H1 (cell line): ENCODE measurements at regions not wholly inside any gene's neighbourhood (a gene's known extent, or its start where the extent isn't known, plus 50 kb on each side); places are given as distances from the start of the nearest gene placed in this dataset.

Experiments used
- POLR2A ChIP-seq, 2 experiments: IDR thresholded peaks; 1 replicate in 1 of 2; 2 replicates in 1 of 2; pipeline ENCODE4 v1.6.1; 2011; ENCODE audit warnings: low read depth in 2 of 2, low read length in 2 of 2, mild to moderate bottlenecking in 2 of 2; ENCODE audit errors: control extremely low read depth in 1 of 2
- SIX5 ChIP-seq: IDR thresholded peaks from 2 replicates; pipeline ENCODE4 v1.6.1; 2011; ENCODE audit warnings: mild to moderate bottlenecking, low read depth, low read length
- TAF7 ChIP-seq: optimal IDR thresholded peaks from 2 replicates; pipeline ENCODE3; 2011; ENCODE audit warnings: low read depth, mild to moderate bottlenecking, inconsistent platforms, low read length, moderate library complexity, borderline replicate concordance
- TBP ChIP-seq: IDR thresholded peaks from 2 replicates; pipeline ENCODE4 v1.6.1; 2011; ENCODE audit warnings: low read depth, low read length, improper control_type of control experiment
- TF ChIP-seq, protein P1 (sequence below): fragments of 300-600 bp; sonication (generic); IDR thresholded peaks from 2 replicates; pipeline ENCODE4 v1.7.1; 2012; ENCODE audit warnings: low read length, moderate library complexity, mild to moderate bottlenecking, inconsistent platforms; ENCODE audit not compliant: insufficient replicate concordance

DNA sequence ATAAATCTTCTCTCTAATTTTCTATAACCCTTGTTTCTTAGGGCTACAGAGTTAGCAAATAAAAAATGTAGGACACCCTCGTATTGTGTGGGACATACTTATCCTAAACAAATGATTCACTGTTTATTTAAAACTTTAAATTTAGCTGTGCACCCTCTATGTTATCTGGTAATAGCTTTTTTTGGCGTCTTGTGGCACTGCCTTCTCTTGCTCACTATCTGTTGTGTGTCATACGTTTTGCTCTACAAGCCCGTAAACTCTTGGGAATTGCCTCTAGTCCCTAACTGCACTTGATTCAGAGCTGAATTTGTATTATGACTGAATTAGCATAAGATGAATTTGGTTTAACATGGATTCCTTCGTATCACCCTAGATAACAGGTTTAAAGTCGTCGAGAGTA, 144.3 kb upstream of the MYOCD start (continued):
- TF ChIP-seq, protein P1, sequence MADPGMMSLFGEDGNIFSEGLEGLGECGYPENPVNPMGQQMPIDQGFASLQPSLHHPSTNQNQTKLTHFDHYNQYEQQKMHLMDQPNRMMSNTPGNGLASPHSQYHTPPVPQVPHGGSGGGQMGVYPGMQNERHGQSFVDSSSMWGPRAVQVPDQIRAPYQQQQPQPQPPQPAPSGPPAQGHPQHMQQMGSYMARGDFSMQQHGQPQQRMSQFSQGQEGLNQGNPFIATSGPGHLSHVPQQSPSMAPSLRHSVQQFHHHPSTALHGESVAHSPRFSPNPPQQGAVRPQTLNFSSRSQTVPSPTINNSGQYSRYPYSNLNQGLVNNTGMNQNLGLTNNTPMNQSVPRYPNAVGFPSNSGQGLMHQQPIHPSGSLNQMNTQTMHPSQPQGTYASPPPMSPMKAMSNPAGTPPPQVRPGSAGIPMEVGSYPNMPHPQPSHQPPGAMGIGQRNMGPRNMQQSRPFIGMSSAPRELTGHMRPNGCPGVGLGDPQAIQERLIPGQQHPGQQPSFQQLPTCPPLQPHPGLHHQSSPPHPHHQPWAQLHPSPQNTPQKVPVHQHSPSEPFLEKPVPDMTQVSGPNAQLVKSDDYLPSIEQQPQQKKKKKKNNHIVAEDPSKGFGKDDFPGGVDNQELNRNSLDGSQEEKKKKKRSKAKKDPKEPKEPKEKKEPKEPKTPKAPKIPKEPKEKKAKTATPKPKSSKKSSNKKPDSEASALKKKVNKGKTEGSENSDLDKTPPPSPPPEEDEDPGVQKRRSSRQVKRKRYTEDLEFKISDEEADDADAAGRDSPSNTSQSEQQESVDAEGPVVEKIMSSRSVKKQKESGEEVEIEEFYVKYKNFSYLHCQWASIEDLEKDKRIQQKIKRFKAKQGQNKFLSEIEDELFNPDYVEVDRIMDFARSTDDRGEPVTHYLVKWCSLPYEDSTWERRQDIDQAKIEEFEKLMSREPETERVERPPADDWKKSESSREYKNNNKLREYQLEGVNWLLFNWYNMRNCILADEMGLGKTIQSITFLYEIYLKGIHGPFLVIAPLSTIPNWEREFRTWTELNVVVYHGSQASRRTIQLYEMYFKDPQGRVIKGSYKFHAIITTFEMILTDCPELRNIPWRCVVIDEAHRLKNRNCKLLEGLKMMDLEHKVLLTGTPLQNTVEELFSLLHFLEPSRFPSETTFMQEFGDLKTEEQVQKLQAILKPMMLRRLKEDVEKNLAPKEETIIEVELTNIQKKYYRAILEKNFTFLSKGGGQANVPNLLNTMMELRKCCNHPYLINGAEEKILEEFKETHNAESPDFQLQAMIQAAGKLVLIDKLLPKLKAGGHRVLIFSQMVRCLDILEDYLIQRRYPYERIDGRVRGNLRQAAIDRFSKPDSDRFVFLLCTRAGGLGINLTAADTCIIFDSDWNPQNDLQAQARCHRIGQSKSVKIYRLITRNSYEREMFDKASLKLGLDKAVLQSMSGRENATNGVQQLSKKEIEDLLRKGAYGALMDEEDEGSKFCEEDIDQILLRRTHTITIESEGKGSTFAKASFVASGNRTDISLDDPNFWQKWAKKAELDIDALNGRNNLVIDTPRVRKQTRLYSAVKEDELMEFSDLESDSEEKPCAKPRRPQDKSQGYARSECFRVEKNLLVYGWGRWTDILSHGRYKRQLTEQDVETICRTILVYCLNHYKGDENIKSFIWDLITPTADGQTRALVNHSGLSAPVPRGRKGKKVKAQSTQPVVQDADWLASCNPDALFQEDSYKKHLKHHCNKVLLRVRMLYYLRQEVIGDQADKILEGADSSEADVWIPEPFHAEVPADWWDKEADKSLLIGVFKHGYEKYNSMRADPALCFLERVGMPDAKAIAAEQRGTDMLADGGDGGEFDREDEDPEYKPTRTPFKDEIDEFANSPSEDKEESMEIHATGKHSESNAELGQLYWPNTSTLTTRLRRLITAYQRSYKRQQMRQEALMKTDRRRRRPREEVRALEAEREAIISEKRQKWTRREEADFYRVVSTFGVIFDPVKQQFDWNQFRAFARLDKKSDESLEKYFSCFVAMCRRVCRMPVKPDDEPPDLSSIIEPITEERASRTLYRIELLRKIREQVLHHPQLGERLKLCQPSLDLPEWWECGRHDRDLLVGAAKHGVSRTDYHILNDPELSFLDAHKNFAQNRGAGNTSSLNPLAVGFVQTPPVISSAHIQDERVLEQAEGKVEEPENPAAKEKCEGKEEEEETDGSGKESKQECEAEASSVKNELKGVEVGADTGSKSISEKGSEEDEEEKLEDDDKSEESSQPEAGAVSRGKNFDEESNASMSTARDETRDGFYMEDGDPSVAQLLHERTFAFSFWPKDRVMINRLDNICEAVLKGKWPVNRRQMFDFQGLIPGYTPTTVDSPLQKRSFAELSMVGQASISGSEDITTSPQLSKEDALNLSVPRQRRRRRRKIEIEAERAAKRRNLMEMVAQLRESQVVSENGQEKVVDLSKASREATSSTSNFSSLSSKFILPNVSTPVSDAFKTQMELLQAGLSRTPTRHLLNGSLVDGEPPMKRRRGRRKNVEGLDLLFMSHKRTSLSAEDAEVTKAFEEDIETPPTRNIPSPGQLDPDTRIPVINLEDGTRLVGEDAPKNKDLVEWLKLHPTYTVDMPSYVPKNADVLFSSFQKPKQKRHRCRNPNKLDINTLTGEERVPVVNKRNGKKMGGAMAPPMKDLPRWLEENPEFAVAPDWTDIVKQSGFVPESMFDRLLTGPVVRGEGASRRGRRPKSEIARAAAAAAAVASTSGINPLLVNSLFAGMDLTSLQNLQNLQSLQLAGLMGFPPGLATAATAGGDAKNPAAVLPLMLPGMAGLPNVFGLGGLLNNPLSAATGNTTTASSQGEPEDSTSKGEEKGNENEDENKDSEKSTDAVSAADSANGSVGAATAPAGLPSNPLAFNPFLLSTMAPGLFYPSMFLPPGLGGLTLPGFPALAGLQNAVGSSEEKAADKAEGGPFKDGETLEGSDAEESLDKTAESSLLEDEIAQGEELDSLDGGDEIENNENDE = no peak
- no peak for TF ChIP-seq SIX5
- TF ChIP-seq TBP = no peak
- no peak for TF ChIP-seq POLR2A (IDR thresholded peaks at IDR 0.05; ENCODE audit: control extremely low read depth in 1 of 2, low read depth in 2 of 2, low read length in 2 of 2)
- no peak for TF ChIP-seq TAF7
- TF ChIP-seq, all 59 proteins: peak for 0
